H9 (cell line): ENCODE measurements at regions not wholly inside any gene's neighbourhood (a gene's known extent, or its start where the extent isn't known, plus 50 kb on each side); places are given as distances from the start of the nearest gene placed in this dataset.

Source experiments
- DNase-seq: peaks from one replicate; pipeline ENCODE4 v3.0.0-alpha.2; 2017
- H2AFZ ChIP-seq: one replicate; pipeline ENCODE4 v1.6.1; 2013; ENCODE audit warnings: mild to moderate bottlenecking, low read length, control low read depth, moderate library complexity
- H2AK5ac ChIP-seq: 2 replicates; pipeline ENCODE4 v1.6.1; 2013; ENCODE audit warnings: low read length, control low read depth, mixed read lengths; ENCODE audit not compliant: insufficient read length
- H2BK120ac ChIP-seq: one replicate; pipeline ENCODE4 v1.6.1; 2013; ENCODE audit warnings: low read depth, mild to moderate bottlenecking, low read length, control low read depth, inconsistent platforms; ENCODE audit not compliant: poor library complexity, severe bottlenecking
- H2BK12ac ChIP-seq: 2 replicates; pipeline ENCODE4 v1.6.1; 2013; ENCODE audit warnings: low read length, control low read depth, mixed read lengths, low read depth; ENCODE audit not compliant: insufficient read length
- H2BK15ac ChIP-seq: 2 replicates; pipeline ENCODE4 v1.6.1; 2013; ENCODE audit warnings: low read depth, low read length, control low read depth
- H2BK20ac ChIP-seq: one replicate; pipeline ENCODE4 v1.6.1; 2013; ENCODE audit warnings: low read depth, mild to moderate bottlenecking, low read length, control low read depth, inconsistent platforms; ENCODE audit not compliant: poor library complexity, severe bottlenecking
- H2BK5ac ChIP-seq: 2 replicates; pipeline ENCODE4 v1.6.1; 2013; ENCODE audit warnings: low read length, control low read depth, mixed read lengths; ENCODE audit not compliant: insufficient read length
- H3K14ac ChIP-seq: 2 replicates; pipeline ENCODE4 v1.6.1; 2013; ENCODE audit warnings: low read length, control low read depth; ENCODE audit not compliant: insufficient read depth
- H3K18ac ChIP-seq: 2 replicates; pipeline ENCODE4 v1.6.1; 2013; ENCODE audit warnings: low read depth, mild to moderate bottlenecking, mixed read lengths, low read length, control low read depth; ENCODE audit not compliant: insufficient read length
- H3K23ac ChIP-seq: 2 replicates; pipeline ENCODE4 v1.6.1; 2013; ENCODE audit warnings: low read length, control low read depth, mixed read lengths, low read depth; ENCODE audit not compliant: insufficient read length
- H3K23me2 ChIP-seq: 2 replicates; pipeline ENCODE4 v1.6.1; 2013; ENCODE audit warnings: low read depth, mild to moderate bottlenecking, mixed read lengths, low read length, control low read depth; ENCODE audit not compliant: insufficient read length, poor library complexity, severe bottlenecking
- H3K27ac ChIP-seq: 2 replicates; pipeline ENCODE4 v1.5.1; 2013; ENCODE audit warnings: low read length, control low read depth, mixed read lengths, low read depth; ENCODE audit not compliant: insufficient read length
- H3K27me3 ChIP-seq: 2 replicates; pipeline ENCODE4 v1.6.1; 2013; ENCODE audit warnings: low read length, control low read depth, inconsistent platforms; ENCODE audit not compliant: insufficient read depth
- H3K4ac ChIP-seq: 2 replicates; pipeline ENCODE4 v1.6.1; 2013; ENCODE audit warnings: low read depth, mild to moderate bottlenecking, control low read depth, inconsistent platforms, low read length, moderate library complexity
- H3K4me1 ChIP-seq: 2 replicates; pipeline ENCODE4 v1.6.1; 2013; ENCODE audit warnings: low read length, control low read depth, inconsistent platforms; ENCODE audit not compliant: insufficient read depth
- H3K4me2 ChIP-seq: 2 replicates; pipeline ENCODE4 v1.6.1; 2013; ENCODE audit warnings: low read length, control low read depth, mixed read lengths; ENCODE audit not compliant: insufficient read length, insufficient read depth
- H3K56ac ChIP-seq: 2 replicates; pipeline ENCODE4 v1.6.1; 2013; ENCODE audit warnings: low read depth, mild to moderate bottlenecking, mixed read lengths, low read length, control low read depth; ENCODE audit not compliant: insufficient read length
- H3K79me1 ChIP-seq: 2 replicates; pipeline ENCODE4 v1.6.1; 2013; ENCODE audit warnings: low read depth, mild to moderate bottlenecking, moderate library complexity, low read length, control low read depth, inconsistent platforms; ENCODE audit not compliant: insufficient read depth, poor library complexity, severe bottlenecking
- H3K79me2 ChIP-seq: 2 replicates; pipeline ENCODE4 v1.6.1; 2013; ENCODE audit warnings: low read length, control low read depth, inconsistent platforms; ENCODE audit not compliant: insufficient read depth
- H3K9ac ChIP-seq: 2 replicates; pipeline ENCODE4 v1.6.1; 2013; ENCODE audit warnings: low read length, control low read depth, mixed read lengths; ENCODE audit not compliant: insufficient read length; ENCODE audit errors: extremely low read depth
- H3K9me3 ChIP-seq: one replicate; pipeline ENCODE4 v1.6.1; 2013; ENCODE audit warnings: low read depth, low read length, inconsistent platforms; ENCODE audit not compliant: control insufficient read depth
- H3T11ph ChIP-seq: one replicate; pipeline ENCODE4 v1.6.1; 2013; ENCODE audit warnings: mild to moderate bottlenecking, low read length, control low read depth, inconsistent platforms
- H4K20me1 ChIP-seq: one replicate; pipeline ENCODE4 v1.6.1; 2013; ENCODE audit not compliant: control insufficient read depth, insufficient read length, insufficient read depth
- H4K5ac ChIP-seq: 2 replicates; pipeline ENCODE4 v1.6.1; 2013; ENCODE audit warnings: low read depth, mild to moderate bottlenecking, mixed read lengths, low read length, control low read depth; ENCODE audit not compliant: insufficient read length
- H4K8ac ChIP-seq: replicated peaks from 2 replicates; pipeline ENCODE4 v1.6.1; 2013; ENCODE audit warnings: low read length, control low read depth, mixed read lengths, low read depth; ENCODE audit not compliant: insufficient read length
- H4K91ac ChIP-seq: 2 replicates; pipeline ENCODE4 v1.6.1; 2013; ENCODE audit warnings: low read depth, mild to moderate bottlenecking, moderate library complexity, mixed read lengths, low read length, control low read depth; ENCODE audit not compliant: insufficient read length
- H3K27ac Mint-ChIP-seq, 3 experiments: 2 replicates in 2 of 3; 3 replicates in 1 of 3; pipeline ENCODE4 v1.8.0; 2020 to 2021; ENCODE audit warnings: mixed read lengths in 3 of 3, mild to moderate bottlenecking in 1 of 3, moderate library complexity in 1 of 3
- H3K27me3 Mint-ChIP-seq: 2 replicates; pipeline ENCODE4 v1.8.0; 2021; ENCODE audit warnings: low read depth, mild to moderate bottlenecking, moderate library complexity, mixed read lengths
- H3K36me3 Mint-ChIP-seq, 3 experiments: 2 replicates in 2 of 3; 3 replicates in 1 of 3; pipeline ENCODE4 v1.8.0; 2020 to 2021; ENCODE audit warnings: low read depth in 3 of 3, mixed read lengths in 3 of 3; ENCODE audit not compliant: insufficient read depth in 1 of 3
- H3K4me1 Mint-ChIP-seq, 2 experiments: 2 replicates each; pipeline ENCODE4 v1.8.0; 2020; ENCODE audit warnings: mixed read lengths in 2 of 2
- H3K4me3 Mint-ChIP-seq, 2 experiments: 2 replicates in 1 of 2; 3 replicates in 1 of 2; pipeline ENCODE4 v1.8.0; 2020 to 2021; ENCODE audit warnings: mild to moderate bottlenecking in 2 of 2, mixed read lengths in 2 of 2, moderate library complexity in 1 of 2
- H3K9me3 Mint-ChIP-seq, 2 experiments: 2 replicates in 1 of 2; 3 replicates in 1 of 2; pipeline ENCODE4 v1.8.0; 2020; ENCODE audit warnings: mild to moderate bottlenecking in 2 of 2, mixed read lengths in 2 of 2, moderate library complexity in 1 of 2
- WGBS: extraction: QIAGEN DNeasy Blood & Tissue Kit; methylation state at CpG from one replicate; pipeline ENCODE4 v1.1.7; 2013; ENCODE audit warnings: missing lambda C conversion rate, low lambda C conversion rate, mixed read lengths; ENCODE audit not compliant: insufficient read length; ENCODE audit errors: extremely low coverage; 5-methylcytosine and 5-hydroxymethylcytosine counted together
- TF ChIP-seq, protein P1 (sequence below): fragments of 200-600 bp; sonication (generic); conservative IDR thresholded peaks from 3 replicates; pipeline ENCODE4 v1.8.0; 2021; ENCODE audit warnings: antibody characterized with exemption, mild to moderate bottlenecking

DNA sequence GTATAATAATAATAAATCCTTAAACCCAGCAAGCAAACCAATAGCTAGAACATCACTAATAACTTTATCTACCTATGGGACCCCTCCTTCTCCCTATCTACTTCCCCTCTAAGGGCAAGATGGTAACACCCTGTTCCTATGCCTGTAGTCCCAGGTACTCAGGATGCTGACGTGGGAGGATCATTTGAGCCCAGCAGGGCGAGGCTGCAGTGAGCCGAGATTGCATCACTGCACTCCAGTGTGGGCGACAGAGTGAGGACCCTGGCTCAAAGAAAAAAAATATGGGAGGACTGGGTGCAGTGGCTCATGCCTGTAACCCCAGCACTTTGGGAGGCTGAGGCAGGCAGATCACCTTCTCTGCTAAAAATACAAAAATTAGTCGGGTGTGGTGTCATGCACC lies 143.1 kb upstream of the SLC45A1 start:
- Histone ChIP-seq H3K4me2 (no peak overlapping the region), H4K5ac (no peak overlapping the region), H3K79me1 (no peaks in the 10 kb centered on the region), H3K9me3 (no peaks in the 10 kb centered on the region), H2BK5ac (no peak overlapping the region), H2AK5ac (no peak overlapping the region), H3K79me2 (no peaks in the 10 kb centered on the region), H3T11ph (no peak overlapping the region), H3K4ac (no peak overlapping the region), H4K20me1 (no peaks in the 10 kb centered on the region), H4K8ac (no peak overlapping the region), H3K4me1 (no peaks in the 10 kb centered on the region; the same call in 1 of the 2 replicates), H2BK120ac (no peak overlapping the region), H3K27ac (no peak overlapping the region), H3K23me2 (no peaks in the 10 kb centered on the region), H2BK15ac (no peak overlapping the region), H3K18ac (no peak overlapping the region), H3K9ac (no peak overlapping the region), H2BK12ac (no peak overlapping the region), H3K27me3 (no peaks in the 10 kb centered on the region; the same call in 1 of the 2 replicates), H3K23ac (no peak overlapping the region), H2BK20ac (no peak overlapping the region), H4K91ac (no peak overlapping the region), H3K56ac (no peak overlapping the region), H3K14ac (no peak overlapping the region), H2AFZ (no peak overlapping the region)
- Mint-ChIP-seq H3K4me3 (no peak overlapping the region), H3K4me1 (peaks cover 7% of the 10 kb centered on the region in 2 experiments), H3K36me3 (peaks cover 0 to 12% (median 9%) of the 10 kb centered on the region in 3 experiments; a peak in 5 of 7 replicates), H3K9me3 (peaks cover 13 to 15% of the 10 kb centered on the region in 2 experiments), H3K27ac (peak overlapping the region in 1 of 3 experiments; percentile 70; a peak in 2 of 7 replicates), H3K27me3 (no peaks in the 10 kb centered on the region; the same call in 1 of the 2 replicates)
- no CpG with 5 or more reads among the region's 5 CpGs for WGBS
- DNase-seq: no peak
- TF ChIP-seq, protein P1, sequence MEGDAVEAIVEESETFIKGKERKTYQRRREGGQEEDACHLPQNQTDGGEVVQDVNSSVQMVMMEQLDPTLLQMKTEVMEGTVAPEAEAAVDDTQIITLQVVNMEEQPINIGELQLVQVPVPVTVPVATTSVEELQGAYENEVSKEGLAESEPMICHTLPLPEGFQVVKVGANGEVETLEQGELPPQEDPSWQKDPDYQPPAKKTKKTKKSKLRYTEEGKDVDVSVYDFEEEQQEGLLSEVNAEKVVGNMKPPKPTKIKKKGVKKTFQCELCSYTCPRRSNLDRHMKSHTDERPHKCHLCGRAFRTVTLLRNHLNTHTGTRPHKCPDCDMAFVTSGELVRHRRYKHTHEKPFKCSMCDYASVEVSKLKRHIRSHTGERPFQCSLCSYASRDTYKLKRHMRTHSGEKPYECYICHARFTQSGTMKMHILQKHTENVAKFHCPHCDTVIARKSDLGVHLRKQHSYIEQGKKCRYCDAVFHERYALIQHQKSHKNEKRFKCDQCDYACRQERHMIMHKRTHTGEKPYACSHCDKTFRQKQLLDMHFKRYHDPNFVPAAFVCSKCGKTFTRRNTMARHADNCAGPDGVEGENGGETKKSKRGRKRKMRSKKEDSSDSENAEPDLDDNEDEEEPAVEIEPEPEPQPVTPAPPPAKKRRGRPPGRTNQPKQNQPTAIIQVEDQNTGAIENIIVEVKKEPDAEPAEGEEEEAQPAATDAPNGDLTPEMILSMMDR: no peak
